Activated CD8-positive, alpha-beta memory T cell treated with anti-CD3 and anti-CD28 coated beads for 1 hour (primary cell): ENCODE measurements at regions not wholly inside any gene's neighbourhood (a gene's known extent, or its start where the extent isn't known, plus 50 kb on each side); places are given as distances from the start of the nearest gene placed in this dataset.
"Not testable (repeated sequence)": the region's sequence is repeated elsewhere in the genome, so short reads cannot be mapped to it uniquely, and the experiment has no call there.

ENCODE experiments used
- DNase-seq, 2 donors: peaks; one replicate each; pipeline ENCODE4 v3.0.0-alpha.2; 2020; ENCODE audit warnings: low read depth in 1 of 2; ENCODE audit errors: extremely low read depth in 1 of 2

DNA sequence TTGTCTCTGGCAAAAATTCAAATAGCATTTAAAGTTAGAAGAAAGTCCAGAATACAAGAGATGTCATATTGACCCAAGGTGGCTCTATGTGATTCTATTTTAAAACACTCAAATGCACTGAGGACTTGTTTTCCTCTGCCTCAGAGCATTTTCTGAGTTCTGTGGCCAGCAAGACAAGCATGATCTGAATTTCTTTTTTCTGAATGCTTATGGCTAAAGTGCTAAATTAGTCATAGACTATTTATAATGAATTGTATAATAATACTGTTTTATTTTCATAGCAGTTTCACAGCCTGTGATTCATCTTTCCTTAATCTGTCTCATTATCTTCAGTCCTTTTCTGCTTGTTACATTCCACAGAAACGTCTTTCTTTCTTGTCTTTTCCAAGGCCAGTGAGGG, 63.9 kb upstream of the SEC22B start:
- not testable (repeated sequence) for DNase-seq

DNA sequence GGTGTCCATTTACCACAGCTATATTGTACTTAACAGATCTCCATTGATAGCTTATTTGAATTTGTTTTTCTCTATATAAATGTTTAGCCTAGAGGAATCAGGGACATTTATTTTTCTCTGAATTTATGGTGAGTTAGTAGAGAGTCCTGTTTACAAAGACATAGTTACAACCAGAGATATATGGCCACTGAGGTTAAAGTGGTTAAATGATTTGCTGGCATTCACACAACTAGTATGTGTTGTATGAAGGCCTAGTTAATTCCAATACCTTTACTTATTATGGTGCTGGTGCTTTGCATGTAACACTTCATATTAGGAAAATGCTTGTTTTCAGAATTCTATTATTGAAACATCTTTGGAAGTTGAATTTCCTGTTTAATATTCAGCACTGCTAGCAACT, 63.0 kb upstream of the SEC22B start:
- not testable (repeated sequence) for DNase-seq

DNA sequence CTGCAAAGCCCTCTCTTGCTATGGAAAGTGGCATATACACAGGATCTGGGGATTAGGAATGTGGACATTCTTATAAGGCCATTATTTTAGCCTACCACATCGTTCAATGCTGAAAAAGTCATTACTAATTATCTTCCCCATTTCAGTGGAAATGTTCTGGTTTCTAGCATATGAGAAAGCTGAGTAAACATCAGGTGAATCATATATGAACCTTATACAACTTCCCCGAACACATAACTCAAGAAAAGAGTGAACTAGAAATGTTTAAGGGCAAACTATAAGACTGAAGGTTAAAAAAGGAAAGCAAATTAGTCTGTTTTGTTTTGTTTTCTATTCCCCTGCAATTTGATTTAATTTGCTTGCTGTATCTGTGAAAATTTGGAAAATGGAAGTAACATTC, 62.5 kb upstream of the SEC22B start:
- DNase-seq, result not testable (repeated sequence)

GRCh38 chr1:120233661-120234018, 57.3 kb upstream of the SEC22B start:
- not testable (repeated sequence) for DNase-seq

DNA sequence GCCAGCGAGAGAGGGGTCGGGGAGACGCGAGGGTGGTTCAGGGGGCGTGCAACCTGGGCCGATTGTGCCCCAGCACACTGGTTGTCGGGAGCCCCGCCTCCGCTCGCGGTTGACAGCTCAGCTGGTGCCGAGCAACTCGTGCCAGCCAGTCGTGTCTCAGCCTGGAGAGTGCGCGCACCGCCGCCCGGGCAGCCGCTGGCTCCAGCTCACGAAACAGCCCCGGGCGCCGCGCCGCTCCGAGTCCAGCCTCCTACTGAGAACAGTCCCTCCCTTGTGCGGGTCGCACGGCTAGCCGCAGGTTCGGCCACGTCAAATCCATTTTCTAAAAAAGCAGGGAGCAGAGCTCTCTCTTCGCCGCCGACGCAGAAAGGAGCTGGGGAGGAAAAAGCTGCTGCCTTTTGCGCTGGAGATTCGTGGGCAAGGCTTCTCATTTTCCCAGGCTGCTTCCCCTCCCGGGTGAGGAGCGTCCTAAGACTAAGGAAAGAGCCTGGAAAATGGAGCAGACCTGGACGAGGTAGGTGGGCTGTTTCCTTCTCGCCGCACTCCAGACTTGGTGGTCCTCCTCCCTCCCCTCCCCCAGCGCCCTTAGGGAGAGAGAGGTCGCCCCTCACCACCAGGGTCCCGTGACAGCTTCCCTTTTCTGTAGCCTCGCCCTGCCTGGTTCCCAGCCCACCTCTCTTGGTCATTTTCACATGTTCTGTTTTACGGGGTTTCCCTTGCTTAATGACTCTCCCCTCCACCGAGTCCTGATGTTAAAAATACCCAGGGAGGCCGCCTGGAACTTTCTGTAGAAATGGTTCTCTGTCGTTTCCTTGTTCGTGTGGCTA, 56.7 kb upstream of the SEC22B start:
- DNase-seq, result not testable (repeated sequence)

DNA sequence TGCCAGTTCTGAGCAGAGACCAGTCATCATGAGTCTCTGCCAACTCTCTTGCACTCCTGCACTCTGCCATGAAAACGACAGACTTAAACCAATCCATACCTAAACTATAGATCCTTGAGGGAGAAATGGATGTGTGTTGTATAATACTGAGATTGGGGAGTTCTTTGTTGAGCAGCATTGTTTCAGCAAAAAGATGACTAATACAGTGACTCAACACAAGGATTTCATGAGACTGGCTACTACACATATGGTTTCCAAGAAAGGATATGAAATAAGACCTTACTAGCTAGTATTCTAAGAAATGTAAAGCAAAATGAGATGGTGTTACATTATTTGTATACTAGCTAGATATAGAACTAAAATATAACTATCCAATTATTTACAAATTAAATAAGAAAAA, 53.5 kb upstream of the SEC22B start:
- DNase-seq, result not testable (repeated sequence)
